ENCODE measurements at regions not wholly inside any gene's neighbourhood (a gene's known extent, or its start where the extent isn't known, plus 50 kb on each side); places are given as distances from the start of the nearest gene placed in this dataset.

DNA sequence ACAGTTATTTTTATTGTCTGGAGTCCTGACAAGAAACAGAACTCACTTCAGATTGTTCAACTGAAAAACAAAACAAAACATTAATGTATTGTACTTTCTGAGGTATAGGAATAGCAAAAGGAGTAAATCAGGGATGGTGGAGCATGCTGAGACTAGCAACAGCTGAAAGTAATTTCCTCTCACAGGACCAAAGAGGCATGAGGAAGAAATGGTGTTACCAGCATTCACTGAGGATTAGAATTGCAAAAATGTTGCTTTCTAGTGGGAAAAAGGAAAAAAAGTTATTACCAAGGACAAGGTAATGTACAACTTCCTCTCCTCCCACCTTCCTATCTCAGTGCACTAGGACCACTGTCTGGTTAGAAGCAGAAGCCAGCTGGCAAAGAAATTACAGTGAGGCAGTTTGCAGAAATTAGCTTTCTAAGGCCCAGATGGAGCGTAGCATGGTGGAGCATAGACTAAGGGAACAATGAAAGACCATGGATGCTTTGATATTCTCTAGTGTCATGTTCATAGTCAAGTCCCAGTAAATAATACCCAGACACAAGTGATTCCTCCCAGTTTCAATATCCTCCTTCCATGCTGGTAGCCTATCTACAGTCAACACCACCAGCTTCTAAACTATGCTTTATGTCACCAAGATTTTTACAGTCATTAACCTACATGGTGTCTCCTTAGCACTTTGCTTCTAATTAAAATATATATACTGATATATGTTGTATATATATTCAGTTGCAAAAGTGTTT, 133.7 kb upstream of the DCN start:
- TF ChIP-seq EZH2 (IDR thresholded peaks at IDR 0.05; ENCODE audit: low read length, unreplicated experiment) = no peak
- TF ChIP-seq, protein P1, sequence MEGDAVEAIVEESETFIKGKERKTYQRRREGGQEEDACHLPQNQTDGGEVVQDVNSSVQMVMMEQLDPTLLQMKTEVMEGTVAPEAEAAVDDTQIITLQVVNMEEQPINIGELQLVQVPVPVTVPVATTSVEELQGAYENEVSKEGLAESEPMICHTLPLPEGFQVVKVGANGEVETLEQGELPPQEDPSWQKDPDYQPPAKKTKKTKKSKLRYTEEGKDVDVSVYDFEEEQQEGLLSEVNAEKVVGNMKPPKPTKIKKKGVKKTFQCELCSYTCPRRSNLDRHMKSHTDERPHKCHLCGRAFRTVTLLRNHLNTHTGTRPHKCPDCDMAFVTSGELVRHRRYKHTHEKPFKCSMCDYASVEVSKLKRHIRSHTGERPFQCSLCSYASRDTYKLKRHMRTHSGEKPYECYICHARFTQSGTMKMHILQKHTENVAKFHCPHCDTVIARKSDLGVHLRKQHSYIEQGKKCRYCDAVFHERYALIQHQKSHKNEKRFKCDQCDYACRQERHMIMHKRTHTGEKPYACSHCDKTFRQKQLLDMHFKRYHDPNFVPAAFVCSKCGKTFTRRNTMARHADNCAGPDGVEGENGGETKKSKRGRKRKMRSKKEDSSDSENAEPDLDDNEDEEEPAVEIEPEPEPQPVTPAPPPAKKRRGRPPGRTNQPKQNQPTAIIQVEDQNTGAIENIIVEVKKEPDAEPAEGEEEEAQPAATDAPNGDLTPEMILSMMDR (conservative IDR thresholded peaks at IDR 0.05; ENCODE audit: low read depth, low read length) = no peak
- no peak for TF ChIP-seq EZH2phosphoT487 (IDR thresholded peaks at IDR 0.05; ENCODE audit: borderline replicate concordance, low read length)

All from PC-3 (cell line).